IMR-90 (cell line): ENCODE measurements at regions not wholly inside any gene's neighbourhood (a gene's known extent, or its start where the extent isn't known, plus 50 kb on each side); places are given as distances from the start of the nearest gene placed in this dataset.

ENCODE experiments used
- ATAC-seq: fragments of 200-7000 bp; cut with Tn5 transposase; 2 replicates; pipeline ENCODE4 v1.9.1; 2020; ENCODE audit warnings: low read depth, mild to moderate bottlenecking, moderate library complexity
- BruUV-seq: library from RNA; stranded (reverse); fragments of 400-500 nt; replicated peaks from 2 replicates; lab custom pipeline; 2021; lab: Mats Ljungman, UMichigan
- CTCF ChIA-PET: fragments of 300-600 bp; formaldehyde crosslinking; extraction: SDS; loops from one replicate; lab custom pipeline; 2021; ENCODE audit warnings: antibody characterized with exemption; lab: Yijun Ruan, JAX
- POLR2A ChIA-PET: fragments of 300-600 bp; sonication (Branson Sonifier 250); formaldehyde crosslinking; loops from one replicate; lab custom pipeline; 2022; ENCODE audit warnings: antibody characterized with exemption; ENCODE audit not compliant: unreplicated experiment; lab: Charles Lee
- DNase-seq: peaks from one replicate; pipeline ENCODE4 v3.0.0; 2013
- H2AFZ ChIP-seq: replicated peaks from 2 replicates; pipeline ENCODE3; 2013; ENCODE audit warnings: low read length, mild to moderate bottlenecking; ENCODE audit not compliant: poor library complexity
- H2AK5ac ChIP-seq: 2 replicates; pipeline ENCODE4 v1.6.1; 2013; ENCODE audit warnings: low read depth, low read length, inconsistent platforms
- H2AK9ac ChIP-seq: replicated peaks from 2 replicates; pipeline ENCODE3; 2013; ENCODE audit warnings: mild to moderate bottlenecking, low read depth, low read length, moderate library complexity; ENCODE audit not compliant: poor library complexity
- H2BK120ac ChIP-seq: 2 replicates; pipeline ENCODE4 v1.6.1; 2013; ENCODE audit warnings: low read depth, low read length, inconsistent platforms
- H2BK15ac ChIP-seq: 3 replicates; pipeline ENCODE4 v1.6.1; 2013; ENCODE audit warnings: low read depth, low read length, inconsistent platforms
- H2BK20ac ChIP-seq: 2 replicates; pipeline ENCODE4 v1.6.1; 2013; ENCODE audit warnings: low read depth, mild to moderate bottlenecking, inconsistent platforms, low read length, moderate library complexity
- H2BK5ac ChIP-seq: 2 replicates; pipeline ENCODE4 v1.6.1; 2013; ENCODE audit warnings: mild to moderate bottlenecking, low read depth, low read length, inconsistent platforms; ENCODE audit not compliant: poor library complexity, severe bottlenecking
- H3K14ac ChIP-seq: replicated peaks from 2 replicates; pipeline ENCODE4 v1.6.1; 2013; ENCODE audit warnings: low read depth, low read length, inconsistent platforms
- H3K18ac ChIP-seq: 2 replicates; pipeline ENCODE4 v1.6.1; 2013; ENCODE audit warnings: low read depth, low read length, control low read depth
- H3K23ac ChIP-seq: 2 replicates; pipeline ENCODE4 v1.6.1; 2013; ENCODE audit warnings: low read depth, low read length, inconsistent platforms
- H3K27ac ChIP-seq: 2 replicates; pipeline ENCODE4 v1.5.1; 2013; ENCODE audit warnings: mild to moderate bottlenecking, control low read depth, low read length; ENCODE audit not compliant: insufficient read depth
- H3K27me3 ChIP-seq: 2 replicates; pipeline ENCODE4 v1.6.1; 2013; ENCODE audit warnings: low read length; ENCODE audit not compliant: control insufficient read depth, insufficient read depth
- H3K36me3 ChIP-seq: 2 replicates; pipeline ENCODE4 v1.6.1; 2013; ENCODE audit warnings: low read length, mixed read lengths; ENCODE audit not compliant: control insufficient read depth, insufficient read depth
- H3K4ac ChIP-seq: 2 replicates; pipeline ENCODE4 v1.6.1; 2013; ENCODE audit warnings: low read depth, low read length, inconsistent platforms
- H3K4me1 ChIP-seq: 2 replicates; pipeline ENCODE4 v1.6.1; 2013; ENCODE audit warnings: low read length, mixed read lengths; ENCODE audit not compliant: control insufficient read depth, insufficient read depth
- H3K4me2 ChIP-seq: 2 replicates; pipeline ENCODE4 v1.6.1; 2013; ENCODE audit warnings: low read depth, mild to moderate bottlenecking, control low read depth, low read length, moderate library complexity
- H3K4me3 ChIP-seq: 2 replicates; pipeline ENCODE4 v1.5.1; 2013; ENCODE audit warnings: low read depth, mild to moderate bottlenecking, control low read depth, low read length, moderate library complexity; ENCODE audit not compliant: insufficient read depth
- H3K56ac ChIP-seq: 2 replicates; pipeline ENCODE4 v1.6.1; 2013; ENCODE audit warnings: low read length, inconsistent platforms; ENCODE audit not compliant: insufficient read depth; ENCODE audit errors: extremely low read depth
- H3K79me1 ChIP-seq, 2 experiments: 2 replicates each; pipeline ENCODE4 v1.6.1; 2013; ENCODE audit warnings: low read length in 2 of 2, inconsistent platforms in 1 of 2, low read depth in 1 of 2
- H3K9ac ChIP-seq: 2 replicates; pipeline ENCODE4 v1.6.1; 2013; ENCODE audit warnings: low read depth, low read length, control low read depth
- H3K9me1 ChIP-seq: 2 replicates; pipeline ENCODE4 v1.6.1; 2013; ENCODE audit warnings: low read length, inconsistent platforms; ENCODE audit not compliant: insufficient read depth
- H3K9me3 ChIP-seq: 2 replicates; pipeline ENCODE4 v1.6.1; 2013; ENCODE audit warnings: low read length; ENCODE audit not compliant: control insufficient read depth, insufficient read depth
- H4K20me1 ChIP-seq: 2 replicates; pipeline ENCODE4 v1.6.1; 2013; ENCODE audit warnings: low read length, inconsistent platforms; ENCODE audit not compliant: insufficient read depth
- H4K5ac ChIP-seq: 2 replicates; pipeline ENCODE4 v1.6.1; 2013; ENCODE audit warnings: mild to moderate bottlenecking, low read depth, low read length, control low read depth
- H4K8ac ChIP-seq, 2 experiments: 2 replicates each; pipeline ENCODE4 v1.6.1; 2013; ENCODE audit warnings: low read depth in 2 of 2, low read length in 2 of 2, control low read depth in 1 of 2, inconsistent platforms in 1 of 2
- H4K91ac ChIP-seq: 2 replicates; pipeline ENCODE4 v1.6.1; 2013; ENCODE audit warnings: low read depth, low read length, inconsistent platforms; ENCODE audit not compliant: insufficient read depth
- CEBPB ChIP-seq: IDR thresholded peaks from 2 replicates; pipeline ENCODE4 v1.6.1; 2012; ENCODE audit warnings: low read depth, low read length, improper control_type of control experiment
- CHD1 ChIP-seq: IDR thresholded peaks from 2 replicates; pipeline ENCODE4 v1.6.1; 2012; ENCODE audit warnings: low read depth, low read length, improper control_type of control experiment
- ELK1 ChIP-seq: fragments of 150-350 bp; IDR thresholded peaks from 2 replicates; pipeline ENCODE4 v1.6.1; 2016; ENCODE audit warnings: low read depth, mild to moderate bottlenecking, low read length, moderate library complexity, borderline replicate concordance
- FOS ChIP-seq: fragments of 150-350 bp; IDR thresholded peaks from 2 replicates; pipeline ENCODE4 v1.6.1; 2016; ENCODE audit warnings: low read depth, low read length
- MAFK ChIP-seq: IDR thresholded peaks from 2 replicates; pipeline ENCODE4 v1.6.1; 2012; ENCODE audit warnings: low read depth, low read length, improper control_type of control experiment
- MAZ ChIP-seq: IDR thresholded peaks from 2 replicates; pipeline ENCODE4 v1.6.1; 2012; ENCODE audit warnings: low read depth, mild to moderate bottlenecking, low read length, improper control_type of control experiment, moderate library complexity, borderline replicate concordance
- MXI1 ChIP-seq: IDR thresholded peaks from 2 replicates; pipeline ENCODE4 v1.6.1; 2012; ENCODE audit warnings: low read depth, mild to moderate bottlenecking, low read length, moderate library complexity, borderline replicate concordance
- NFE2L2 ChIP-seq: fragments of 150-350 bp; IDR thresholded peaks from 2 replicates; pipeline ENCODE4 v1.6.1; 2016; ENCODE audit warnings: low read depth, mild to moderate bottlenecking, low read length
- POLR2A ChIP-seq: IDR thresholded peaks from 2 replicates; pipeline ENCODE4 v1.6.1; 2012; ENCODE audit warnings: mild to moderate bottlenecking, low read depth, low read length
- RAD21 ChIP-seq: IDR thresholded peaks from 2 replicates; pipeline ENCODE4 v1.6.1; 2012; ENCODE audit warnings: low read length, improper control_type of control experiment
- RCOR1 ChIP-seq: IDR thresholded peaks from 2 replicates; pipeline ENCODE4 v1.6.1; 2012; ENCODE audit warnings: mild to moderate bottlenecking, low read length, improper control_type of control experiment; ENCODE audit not compliant: insufficient replicate concordance
- RFX5 ChIP-seq: IDR thresholded peaks from 2 replicates; pipeline ENCODE4 v1.8.0; 2012; ENCODE audit warnings: low read depth, mild to moderate bottlenecking, low read length, moderate library complexity
- SMC3 ChIP-seq: fragments of 150-350 bp; IDR thresholded peaks from 2 replicates; pipeline ENCODE4 v1.6.1; 2016; ENCODE audit warnings: low read depth, mild to moderate bottlenecking, antibody characterized with exemption, low read length, moderate library complexity
- USF2 ChIP-seq: fragments of 150-350 bp; IDR thresholded peaks from 2 replicates; pipeline ENCODE4 v1.6.1; 2017; ENCODE audit warnings: mild to moderate bottlenecking, antibody characterized with exemption, low read length, low read depth
- WGBS, 2 experiments: methylation state at CpG; one replicate each; pipeline versions ENCODE4 v1.1.5 to v1.1.7; 2013; ENCODE audit warnings: missing lambda C conversion rate in 2 of 2; ENCODE audit not compliant: insufficient read length in 1 of 2; ENCODE audit errors: extremely low coverage in 2 of 2; 5-methylcytosine and 5-hydroxymethylcytosine counted together
- dilution Hi-C: fragments of 300-500 bp; cut with HindIII; formaldehyde crosslinking; loops from one replicate; pipeline ENCODE4 v1.14.3; 2018; ENCODE audit warnings: low sequenced_read_pairs; ENCODE audit not compliant: unreplicated experiment
- in situ Hi-C: fragments of 300-500 bp; cut with MboI; formaldehyde crosslinking; loops from 3 replicates; pipeline ENCODE4 v1.14.3; 2019; ENCODE audit warnings: low sequenced_read_pairs, inconsistent platforms, mixed read lengths
- intact Hi-C: fragments of 100-400 bp; cut with micrococcal nuclease; formaldehyde crosslinking; loops from 2 replicates; pipeline ENCODE4 v1.10.0; 2022

- Histone ChIP-seq H3K4me1 (no peaks in the 10 kb centered on the region), H3K9me1 (no peaks in the 10 kb centered on the region), H3K4me3 (no peak overlapping the region), H2BK5ac (no peak overlapping the region), H3K4ac (no peak overlapping the region), H3K18ac (no peak overlapping the region), H3K56ac (no peak overlapping the region), H2BK20ac (no peak overlapping the region), H2BK15ac (no peak overlapping the region), H3K14ac (no peak overlapping the region), H3K27ac (no peak overlapping the region), H2BK120ac (no peak overlapping the region), H3K27me3 (no peaks in the 10 kb centered on the region), H4K91ac (no peak overlapping the region), H2AFZ (no peak overlapping the region), H3K9ac (no peak overlapping the region), H3K23ac (no peak overlapping the region), H4K8ac (no peak overlapping the region), H3K79me1 (no peaks in the 10 kb centered on the region), H4K20me1 (no peaks in the 10 kb centered on the region), H3K9me3 (no peaks in the 10 kb centered on the region), H3K4me2 (no peak overlapping the region), H4K5ac (no peak overlapping the region), H2AK5ac (no peak overlapping the region), H2AK9ac (no peak overlapping the region), H3K36me3 (no peaks in the 10 kb centered on the region)
- no peak for TF ChIP-seq MAZ
- TF ChIP-seq ELK1: no peak
- no peak for TF ChIP-seq SMC3
- TF ChIP-seq USF2: no peak
- no peak for TF ChIP-seq MAFK
- TF ChIP-seq MXI1: no peak
- TF ChIP-seq RFX5: no peak
- TF ChIP-seq RCOR1: no peak
- no peak for TF ChIP-seq CEBPB
- no peak for TF ChIP-seq NFE2L2
- no peak for TF ChIP-seq POLR2A
- no peak for TF ChIP-seq FOS
- no peak for TF ChIP-seq CHD1
- TF ChIP-seq RAD21: no peak
- intact Hi-C loops (no loop called here), in situ Hi-C loops (no loop called here), dilution Hi-C loops (no loop called here)
- 100% methylated on average over 1 of the region's 3 CpGs; no CpG with 5 or more reads in 1 of the 2 experiments for WGBS, 2 experiments
- DNase-seq (no peak), ATAC-seq (no peak)
- ChIA-PET CTCF (no interaction called here), POLR2A (no interaction called here)
- BruUV-seq: no TSS peak
Measured at GRCh38 chr9:89715881-89716280, 111.1 kb downstream of the GADD45G start.
